GM08714 (cell line): ENCODE measurements at regions not wholly inside any gene's neighbourhood (a gene's known extent, or its start where the extent isn't known, plus 50 kb on each side); places are given as distances from the start of the nearest gene placed in this dataset.

Source experiments
- H3K4me3 ChIP-seq: fragments of 200-500 bp; sonication (Bioruptor generic); 2 replicates; pipeline ENCODE4 v1.5.1; 2014; ENCODE audit warnings: mild to moderate bottlenecking, low read length, inconsistent platforms
- ZNF274 ChIP-seq: IDR thresholded peaks from 2 replicates; pipeline ENCODE4 v1.6.1; 2012; ENCODE audit warnings: mild to moderate bottlenecking, low read depth, low read length

- H3K4me3 ChIP-seq = no peak overlapping the region
- TF ChIP-seq ZNF274 = no peak
Observed at GRCh38 chr3:95002438-95003046, 939.7 kb downstream of the NSUN3 start.

DNA sequence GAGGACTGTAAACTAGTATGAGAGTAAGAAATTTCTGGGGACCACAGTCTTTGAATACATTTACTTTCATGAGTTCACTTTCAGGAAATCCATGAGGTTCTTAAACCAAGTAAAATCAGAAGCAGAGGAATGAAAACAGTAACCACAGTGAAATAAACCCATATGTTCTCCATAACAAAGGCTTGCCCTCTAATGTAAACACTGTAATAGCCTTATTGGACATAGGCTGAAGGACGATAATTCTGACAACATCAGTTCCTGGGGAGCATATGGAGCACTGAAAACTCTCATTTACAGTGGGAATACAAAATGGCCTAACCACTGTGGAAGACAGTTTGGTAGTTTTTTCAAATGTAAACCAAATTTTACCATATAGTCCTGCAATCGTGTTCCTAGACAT lies 965.8 kb downstream of the NSUN3 start:
- no peak for TF ChIP-seq ZNF274
- no peak overlapping the region for H3K4me3 ChIP-seq

GRCh38 chr3:95029644-95030043 lies 966.8 kb downstream of the NSUN3 start:
- TF ChIP-seq ZNF274 = no peak
- no peak overlapping the region for H3K4me3 ChIP-seq

DNA sequence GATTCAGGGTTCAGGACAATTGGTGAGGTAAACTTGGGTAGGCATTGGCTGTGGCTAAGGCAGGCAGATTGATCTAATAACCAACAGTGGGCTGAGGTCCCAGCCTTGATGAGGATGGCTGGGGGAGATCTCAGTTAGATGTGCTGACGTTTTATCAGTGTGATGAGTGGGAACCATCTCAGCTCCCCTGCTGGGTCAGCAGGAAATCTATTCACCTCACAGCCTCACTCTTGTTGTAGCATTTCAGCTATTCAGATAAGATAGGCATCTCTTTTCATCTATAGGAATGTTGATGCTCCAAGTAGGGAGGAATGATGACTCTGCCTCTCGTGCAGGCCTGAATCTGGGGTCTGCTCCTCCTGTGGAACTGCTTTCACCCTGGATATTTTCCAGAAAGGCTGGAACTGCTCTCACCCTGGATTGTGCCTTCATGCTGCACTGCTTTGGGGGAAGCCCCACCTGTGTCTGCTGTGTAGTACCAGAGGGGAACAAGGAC lies 973.7 kb downstream of the NSUN3 start:
- no peak overlapping the region for H3K4me3 ChIP-seq
- TF ChIP-seq ZNF274 = no peak

- no peak for TF ChIP-seq ZNF274
- H3K4me3 ChIP-seq = no peak overlapping the region
Observed at GRCh38 chr3:95037097-95037496, 974.2 kb downstream of the NSUN3 start.

- H3K4me3 ChIP-seq = no peak overlapping the region
- TF ChIP-seq ZNF274 = no peak
Observed at GRCh38 chr3:95037927-95038326, 975.1 kb downstream of the NSUN3 start.

DNA sequence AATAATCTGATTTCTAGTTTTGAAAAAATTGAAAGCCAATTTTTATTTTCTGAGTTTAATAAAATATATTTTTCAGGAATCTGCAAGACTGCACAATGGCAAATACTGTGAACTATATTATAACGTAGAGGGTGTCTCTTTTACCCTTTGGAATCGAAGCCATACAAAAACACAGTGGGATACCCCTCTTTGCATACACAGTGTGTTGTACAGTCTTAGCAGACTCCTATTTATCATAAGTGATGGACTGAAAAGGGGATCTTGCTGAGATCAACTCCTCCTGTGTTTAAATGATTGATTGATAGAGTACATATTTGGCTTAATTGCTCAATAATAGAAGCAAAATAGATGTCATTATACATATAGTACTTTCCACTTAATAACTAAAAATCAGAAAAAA lies 981.2 kb downstream of the NSUN3 start:
- no peak overlapping the region for H3K4me3 ChIP-seq
- TF ChIP-seq ZNF274 = no peak

DNA sequence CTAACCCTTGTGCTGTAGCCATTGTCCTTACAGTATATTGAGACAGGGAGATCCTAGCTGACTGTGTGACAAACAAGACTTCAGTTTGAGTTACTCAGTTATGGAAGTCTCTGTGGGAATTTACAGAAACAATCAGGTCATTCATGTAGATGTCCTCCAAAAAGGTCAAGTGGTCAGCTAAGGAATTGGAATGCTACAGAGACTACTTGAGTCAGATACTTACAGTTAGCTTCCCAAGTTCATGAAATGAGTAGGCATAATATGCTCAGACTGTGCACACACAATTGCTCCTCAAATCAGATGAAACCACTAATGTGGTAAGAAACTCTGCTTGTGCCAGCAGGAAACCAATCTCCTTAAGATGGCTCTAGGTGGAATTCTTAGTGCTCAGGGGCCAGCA lies 985.7 kb downstream of the NSUN3 start:
- no peak overlapping the region for H3K4me3 ChIP-seq
- TF ChIP-seq ZNF274 = no peak

DNA sequence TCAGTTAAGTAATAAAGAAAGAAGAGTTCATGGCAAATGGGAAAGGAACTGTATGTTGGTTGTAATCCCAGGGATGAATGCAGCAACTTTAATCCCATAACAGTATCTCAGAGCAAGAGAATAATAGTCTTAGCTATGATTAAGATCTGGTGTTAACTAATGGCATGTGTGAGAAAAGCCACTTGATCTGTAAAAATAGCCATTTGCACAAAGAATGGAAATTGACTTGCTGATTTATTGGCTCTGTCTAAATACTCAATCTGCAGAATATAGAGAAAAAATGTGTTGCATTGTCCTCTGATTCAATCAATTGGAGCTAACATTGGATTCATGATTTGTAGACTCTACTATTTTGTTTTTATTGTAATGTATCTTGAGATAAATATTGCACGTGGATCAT lies 987.0 kb downstream of the NSUN3 start:
- no peak for TF ChIP-seq ZNF274

GRCh38 chr3:95055288-95055687 lies 992.4 kb downstream of the NSUN3 start:
- TF ChIP-seq ZNF274 = no peak
- no peak overlapping the region for H3K4me3 ChIP-seq

More for the DNA sequence above, 987.0 kb downstream of the NSUN3 start:
- no peak overlapping the region for H3K4me3 ChIP-seq

GRCh38 chr3:95082191-95082590 lies 1019.3 kb downstream of the NSUN3 start:
- H3K4me3 ChIP-seq = no peak overlapping the region
- no peak for TF ChIP-seq ZNF274

- H3K4me3 ChIP-seq = no peak overlapping the region
- TF ChIP-seq ZNF274 = no peak
Observed at GRCh38 chr3:95084738-95085137, 1021.9 kb downstream of the NSUN3 start.

DNA sequence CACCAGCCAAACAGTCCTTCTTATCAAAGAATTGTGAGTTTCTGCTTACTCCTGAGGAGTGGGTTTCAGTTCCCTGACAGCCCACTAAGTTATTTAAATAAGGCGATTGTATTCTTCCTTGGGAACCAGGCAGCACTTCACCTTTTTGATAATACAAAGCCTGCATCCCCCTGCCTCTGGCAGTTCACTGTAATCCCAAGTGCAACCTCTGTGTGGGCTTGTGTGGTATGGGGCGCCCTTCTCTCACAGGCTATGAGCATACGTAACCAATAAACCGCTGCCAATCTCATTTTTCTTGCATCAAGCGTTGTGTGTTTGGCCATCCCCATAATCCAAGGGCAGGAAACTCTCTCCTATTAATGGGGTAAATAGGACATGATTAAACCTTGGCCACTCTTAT lies 1025.6 kb downstream of the NSUN3 start:
- TF ChIP-seq ZNF274 = no peak
- no peak overlapping the region for H3K4me3 ChIP-seq

- no peak overlapping the region for H3K4me3 ChIP-seq
- TF ChIP-seq ZNF274 = no peak
Observed at GRCh38 chr3:95097493-95097892, 1034.6 kb downstream of the NSUN3 start.

- TF ChIP-seq ZNF274 = no peak
- no peak overlapping the region for H3K4me3 ChIP-seq
Observed at GRCh38 chr3:95120921-95121320, 1058.1 kb downstream of the NSUN3 start.

DNA sequence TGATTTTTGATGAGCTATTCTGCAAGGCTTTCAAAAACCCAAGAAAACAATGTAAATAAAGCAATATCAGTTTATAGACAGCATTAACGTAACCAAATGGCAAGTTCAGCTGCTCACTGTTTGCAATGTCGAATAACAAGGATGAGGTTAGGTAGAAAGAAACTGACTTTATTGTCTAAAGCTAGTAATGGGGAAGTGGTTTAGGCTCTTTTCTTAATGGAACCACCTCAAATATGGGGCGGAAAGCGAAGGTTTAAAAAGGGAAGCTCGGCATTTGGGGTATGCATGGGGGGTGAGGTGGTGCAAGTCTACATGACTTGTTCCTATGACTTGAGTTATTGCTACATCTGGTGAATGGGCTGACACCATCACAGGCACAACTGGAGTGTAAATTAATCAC lies 1060.2 kb downstream of the NSUN3 start:
- no peak overlapping the region for H3K4me3 ChIP-seq
- TF ChIP-seq ZNF274 = no peak
